Midbrain (tissue), 1 donor: ENCODE measurements at regions not wholly inside any gene's neighbourhood (a gene's known extent, or its start where the extent isn't known, plus 50 kb on each side); places are given as distances from the start of the nearest gene placed in this dataset.

ENCODE experiments used
- DNase-seq: peaks from one replicate; lab custom pipeline; 2025; lab: John Stamatoyannopoulos, UW

DNA sequence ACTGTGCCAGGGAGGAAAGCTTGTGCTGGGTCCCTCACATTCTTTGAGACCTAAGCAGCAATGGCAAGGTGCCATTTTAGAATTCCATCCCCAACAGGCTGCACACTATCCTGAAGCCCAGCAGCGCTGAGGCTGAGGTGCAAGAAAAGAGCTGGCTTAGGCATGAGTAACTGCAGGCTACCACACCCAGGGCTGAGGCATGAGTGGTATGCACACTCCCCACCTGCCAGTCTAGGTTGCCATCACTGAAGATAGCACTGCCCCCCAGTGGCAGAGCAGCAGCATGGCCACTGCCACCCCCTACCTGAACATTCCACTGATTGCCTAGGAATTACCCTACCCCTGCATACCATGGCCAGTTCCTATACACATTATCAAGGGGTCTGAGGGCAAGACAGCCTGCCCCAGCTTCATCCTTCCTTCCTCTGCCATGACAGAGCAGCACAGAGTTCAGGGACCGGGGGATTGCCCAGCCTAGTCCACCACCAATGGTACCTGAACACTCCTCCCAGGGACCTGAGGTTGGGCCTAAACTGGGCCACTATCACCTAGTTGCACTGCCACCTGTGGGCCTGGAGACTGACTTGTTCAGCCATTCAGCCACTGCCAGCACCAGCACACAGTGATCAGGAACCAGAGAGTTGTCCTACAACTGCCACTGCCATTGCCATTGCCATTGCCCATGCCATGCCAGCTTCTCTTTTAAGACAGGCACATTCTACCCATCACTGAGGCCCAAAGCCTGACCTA is 129.8 kb downstream of the SATB1 start:
- DNase-seq: no peak

DNA sequence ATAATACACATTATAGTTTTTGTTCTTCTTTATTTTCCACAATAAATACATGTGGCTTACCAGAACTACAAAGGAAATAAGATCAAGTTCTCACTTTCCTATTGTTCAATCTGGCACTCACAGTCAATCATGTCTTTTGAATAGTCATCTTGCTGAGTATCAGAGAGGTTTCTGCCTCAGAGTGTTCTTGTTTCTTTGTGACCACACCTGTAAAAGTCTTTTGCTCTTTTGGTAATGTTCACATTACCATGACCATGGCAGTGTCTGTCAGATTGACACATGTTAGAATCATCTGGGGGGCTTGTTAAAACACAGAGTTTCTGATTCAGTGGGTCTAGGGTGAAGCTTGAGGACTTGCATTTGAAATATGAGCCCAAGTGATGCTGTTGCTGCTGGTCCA is 135.0 kb downstream of the SATB1 start:
- no peak for DNase-seq

DNA sequence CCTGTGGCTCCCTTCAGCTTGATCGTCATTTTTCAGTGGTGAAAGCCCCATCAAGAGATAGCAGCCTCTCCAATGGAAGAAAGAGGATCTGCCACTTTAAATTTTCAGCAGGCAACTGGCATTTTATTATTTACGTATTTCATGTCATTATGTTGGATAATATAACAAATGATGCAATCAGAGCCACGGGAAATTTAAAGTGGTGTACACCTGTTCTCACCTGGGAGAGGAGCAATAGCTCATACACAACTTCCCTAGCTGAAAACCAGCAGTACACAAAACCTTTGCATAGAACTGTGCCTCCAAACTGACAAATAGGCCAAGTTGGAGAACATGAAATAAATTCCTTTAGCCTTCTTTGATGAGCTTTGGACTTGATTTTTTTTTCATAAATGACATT is 136.9 kb downstream of the SATB1 start:
- DNase-seq: no peak

DNA sequence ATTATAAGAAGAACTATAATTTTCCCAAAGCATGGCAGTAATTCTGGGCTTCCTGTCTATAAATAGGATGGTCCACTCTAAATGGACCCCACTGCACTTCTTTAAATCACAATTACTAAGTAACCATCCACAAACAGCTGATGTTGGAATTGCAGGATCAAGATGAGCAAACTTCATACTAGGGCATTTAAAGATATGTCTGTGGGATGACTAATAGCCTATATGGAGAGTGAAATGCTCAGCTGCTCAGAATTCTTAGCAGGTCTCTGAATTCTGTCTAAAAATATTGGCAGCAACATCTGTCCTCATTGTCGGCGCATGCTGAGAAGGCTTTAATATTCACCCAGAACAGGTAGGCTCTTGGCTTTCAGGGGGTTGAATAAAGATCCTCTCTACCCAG is 140.4 kb downstream of the SATB1 start:
- DNase-seq: no peak

DNA sequence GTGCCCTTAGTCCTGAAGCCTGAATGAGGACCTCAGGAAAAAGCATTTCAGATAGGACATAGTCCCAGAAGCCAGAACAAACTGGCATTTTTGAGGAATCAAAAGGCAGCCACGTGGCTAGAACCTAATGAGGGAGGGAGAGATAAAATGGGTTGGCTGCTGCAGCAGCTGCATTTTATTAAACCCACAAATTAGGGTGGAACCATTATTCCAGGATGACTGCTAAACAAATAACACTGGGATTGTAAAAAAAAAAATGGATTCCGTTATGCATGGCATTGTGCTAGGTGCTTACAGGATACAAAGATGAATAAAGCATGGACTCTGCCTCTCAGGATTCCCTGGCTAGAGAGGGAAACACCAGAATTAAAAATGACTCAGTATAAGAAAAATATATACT is 141.5 kb downstream of the SATB1 start:
- DNase-seq: no peak

DNA sequence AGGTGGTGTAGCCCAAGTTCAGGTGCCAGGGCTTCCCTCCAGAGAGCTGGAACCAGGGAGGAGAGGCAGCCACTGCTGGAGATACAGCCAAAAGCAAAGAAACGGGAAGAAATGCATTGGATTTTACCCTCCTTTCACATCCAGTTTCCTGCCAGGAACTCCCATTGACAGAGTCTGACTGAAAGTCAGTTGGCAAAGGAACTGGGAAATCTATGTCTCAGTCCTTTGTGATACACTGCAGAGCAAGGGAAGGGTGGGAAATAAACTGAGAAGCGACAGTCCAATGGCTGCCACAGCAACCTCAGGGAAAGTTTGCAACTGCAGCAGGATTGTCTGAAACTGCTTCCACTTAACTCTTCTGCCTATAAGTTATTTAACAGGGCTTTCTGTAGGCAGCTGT is 142.6 kb downstream of the SATB1 start:
- DNase-seq: peak; percentile 2

DNA sequence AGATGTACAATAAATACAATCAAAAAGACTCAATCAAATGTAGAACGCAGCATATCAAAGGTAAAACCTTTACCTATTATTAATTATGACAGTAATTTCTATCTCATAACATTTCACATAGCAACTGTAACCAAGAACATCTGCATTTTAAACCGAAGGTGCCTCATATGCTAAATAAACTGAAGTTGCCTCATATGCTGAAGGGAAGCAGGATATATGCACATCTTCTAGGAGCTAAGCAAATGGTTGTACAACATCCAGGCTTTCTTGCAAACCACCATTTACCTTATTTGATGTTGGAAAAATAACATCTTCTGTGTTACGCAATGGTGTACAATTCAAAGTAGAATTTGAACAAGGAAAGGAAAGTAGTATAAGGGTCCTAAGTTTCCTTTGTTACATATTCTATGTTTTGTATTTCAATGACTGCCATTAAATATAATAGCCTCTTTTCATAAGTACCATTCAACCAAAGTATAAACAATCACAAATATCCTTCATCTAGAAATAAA is 145.9 kb downstream of the SATB1 start:
- no peak for DNase-seq

DNA sequence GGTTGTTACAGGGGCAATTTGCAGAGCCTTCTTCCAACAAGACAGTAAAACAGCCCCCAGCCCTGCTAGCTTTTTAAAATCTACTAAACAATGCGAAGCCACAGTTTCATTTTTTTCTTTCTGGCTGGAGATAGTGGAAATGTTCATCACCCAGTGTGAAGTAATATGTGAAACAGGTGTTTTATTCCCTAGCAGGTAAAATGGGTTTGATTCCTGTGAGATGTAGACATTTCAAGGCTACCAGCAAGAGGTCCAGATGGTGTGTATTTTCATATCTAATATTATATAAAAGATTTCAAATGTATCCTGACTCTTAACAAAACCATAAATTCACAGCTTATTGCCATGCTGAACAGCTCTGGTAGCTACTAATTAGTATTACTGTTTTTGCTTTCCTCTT is 160.3 kb downstream of the SATB1 start:
- no peak for DNase-seq

DNA sequence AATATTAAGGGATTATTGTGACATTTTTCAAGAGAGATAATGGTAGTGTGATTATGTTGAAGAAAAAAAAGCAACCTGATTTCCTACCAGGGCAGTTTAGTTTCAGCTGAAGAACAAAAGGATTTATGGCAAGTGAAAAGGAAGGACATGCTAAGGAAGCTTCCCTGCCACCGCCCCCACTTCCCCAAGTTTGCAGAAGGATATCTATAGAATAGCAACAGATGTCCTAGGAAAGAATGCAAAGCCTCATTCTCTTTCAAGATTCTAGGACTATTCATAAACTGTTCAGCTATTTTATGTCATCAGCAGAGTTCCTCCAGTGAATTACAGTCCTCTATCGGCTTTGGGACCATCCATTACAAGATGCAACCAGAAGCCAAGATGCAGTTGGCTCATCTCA is 160.8 kb downstream of the SATB1 start:
- no peak for DNase-seq

DNA sequence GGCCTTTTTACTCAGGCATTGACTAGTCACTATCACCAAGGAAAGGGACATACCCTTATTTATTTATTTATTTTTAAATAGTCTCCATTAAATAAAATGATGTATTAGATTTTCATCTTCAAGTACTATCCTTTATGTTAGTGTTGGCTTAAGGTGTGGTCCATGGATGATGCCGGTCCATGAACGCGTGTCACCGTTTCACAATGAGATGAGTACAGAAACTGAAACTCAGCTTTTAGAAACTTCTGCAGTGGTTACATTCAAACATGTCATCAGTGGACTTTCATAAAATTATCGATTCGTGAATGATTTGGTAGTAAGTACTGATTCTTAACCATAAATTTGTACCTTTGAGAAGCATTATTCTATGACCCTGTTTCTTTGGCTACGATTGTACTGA is 166.6 kb downstream of the SATB1 start:
- no peak for DNase-seq

DNA sequence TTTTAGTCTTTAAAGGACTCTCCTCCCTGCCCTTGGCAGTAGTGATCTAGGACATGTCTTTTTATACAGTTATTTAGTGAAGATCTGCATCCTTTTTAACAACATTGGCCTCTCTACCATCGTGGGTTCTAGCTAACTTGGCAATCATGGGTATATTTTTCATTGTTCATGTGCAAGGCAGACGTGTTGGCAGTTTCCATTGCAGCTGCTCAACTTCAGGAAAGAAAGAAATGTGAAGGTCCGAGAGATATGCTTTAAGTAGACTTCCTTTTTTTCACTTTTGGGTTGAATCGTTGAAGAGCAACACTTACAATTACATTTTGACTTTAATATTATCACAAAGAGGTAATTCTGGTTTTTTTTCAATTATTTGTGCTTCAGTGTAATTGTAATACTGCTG is 172.6 kb downstream of the SATB1 start:
- no peak for DNase-seq

DNA sequence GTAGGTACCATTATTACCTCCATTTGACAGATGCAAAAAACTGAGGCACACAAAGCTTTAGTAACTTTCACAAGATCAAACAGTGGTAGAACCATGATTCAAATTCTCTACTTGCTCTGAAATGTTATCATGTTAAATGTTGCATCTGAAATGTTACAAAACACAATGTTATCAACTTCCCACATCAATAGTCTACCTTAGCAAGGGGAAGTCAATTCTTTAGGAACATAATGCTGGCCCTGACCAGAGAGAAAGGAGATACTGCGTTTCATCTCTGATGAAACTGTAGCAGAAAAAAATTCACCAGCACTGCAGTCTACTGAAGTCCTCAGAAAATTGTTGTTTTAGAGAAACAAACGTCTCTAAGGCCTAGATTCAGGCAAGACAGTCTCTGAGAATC is 174.1 kb downstream of the SATB1 start:
- no peak for DNase-seq

DNA sequence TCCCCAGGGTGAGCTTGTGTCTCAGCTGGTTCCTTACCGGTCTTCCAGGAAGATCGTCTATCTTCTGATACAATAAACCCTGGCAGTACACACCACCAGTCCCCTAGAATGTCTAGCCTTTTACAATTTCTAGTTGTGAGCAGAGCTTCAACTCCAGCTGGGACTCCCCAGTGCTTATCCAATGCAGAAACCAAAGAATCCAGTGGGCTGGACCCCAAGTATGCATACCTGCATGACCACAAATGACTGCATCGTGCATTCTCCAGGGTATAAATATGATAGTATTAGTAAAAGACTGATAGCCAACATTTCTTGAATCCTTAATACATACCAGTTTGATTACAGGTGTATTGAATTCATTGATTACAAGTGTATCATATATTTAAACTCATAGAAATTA is 176.0 kb downstream of the SATB1 start:
- DNase-seq: no peak

DNA sequence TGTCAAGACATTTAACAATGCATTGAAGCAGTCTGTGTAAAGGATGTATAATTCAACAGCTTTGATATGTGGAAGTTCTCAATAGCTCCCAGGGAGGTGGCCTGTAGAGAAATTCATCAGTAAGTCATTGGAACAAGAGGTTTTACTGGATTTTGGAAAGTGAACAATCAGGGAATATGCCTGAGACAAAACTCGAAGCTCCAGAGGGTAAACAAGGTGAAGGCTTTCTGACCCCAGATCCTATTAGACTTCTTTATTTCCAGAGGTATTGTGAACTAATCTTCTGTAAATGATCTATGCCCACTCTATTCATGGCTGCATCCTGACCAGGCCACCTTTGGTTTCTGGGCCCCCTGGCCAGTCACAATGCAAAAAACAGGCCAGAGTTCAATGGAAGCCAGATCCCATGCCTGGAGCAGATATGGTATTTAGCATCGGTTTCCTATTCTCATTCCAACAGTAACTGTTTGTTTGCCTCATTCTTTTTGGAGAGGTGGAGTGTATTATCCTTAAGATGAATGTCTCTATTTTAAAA is 177.3 kb downstream of the SATB1 start:
- DNase-seq: no peak

DNA sequence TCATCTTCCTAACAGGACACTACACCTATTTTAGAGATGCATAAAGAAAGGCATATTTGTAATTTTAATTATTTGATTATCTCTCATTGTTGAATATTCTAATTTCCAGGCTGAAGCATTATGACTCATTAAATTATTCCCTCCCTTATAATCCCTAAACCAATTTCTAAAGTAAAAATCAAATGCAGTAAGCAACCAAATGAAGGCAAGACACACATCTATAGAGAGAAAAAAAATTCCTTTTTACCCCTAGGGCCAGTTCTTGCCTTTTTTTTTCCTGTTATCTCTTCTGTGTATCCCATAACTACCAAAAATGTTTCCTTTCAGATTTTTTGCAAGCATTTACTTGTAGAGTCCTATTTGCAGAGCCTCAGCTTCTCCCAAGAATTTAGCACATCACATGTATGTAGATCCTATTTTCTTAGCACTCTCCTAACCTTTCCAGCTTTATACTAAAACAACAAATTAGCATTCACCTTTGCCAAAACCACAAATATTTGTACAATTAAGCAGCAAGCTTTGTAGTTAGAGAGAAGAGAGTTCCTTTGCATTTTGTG is 177.9 kb downstream of the SATB1 start:
- no peak for DNase-seq

DNA sequence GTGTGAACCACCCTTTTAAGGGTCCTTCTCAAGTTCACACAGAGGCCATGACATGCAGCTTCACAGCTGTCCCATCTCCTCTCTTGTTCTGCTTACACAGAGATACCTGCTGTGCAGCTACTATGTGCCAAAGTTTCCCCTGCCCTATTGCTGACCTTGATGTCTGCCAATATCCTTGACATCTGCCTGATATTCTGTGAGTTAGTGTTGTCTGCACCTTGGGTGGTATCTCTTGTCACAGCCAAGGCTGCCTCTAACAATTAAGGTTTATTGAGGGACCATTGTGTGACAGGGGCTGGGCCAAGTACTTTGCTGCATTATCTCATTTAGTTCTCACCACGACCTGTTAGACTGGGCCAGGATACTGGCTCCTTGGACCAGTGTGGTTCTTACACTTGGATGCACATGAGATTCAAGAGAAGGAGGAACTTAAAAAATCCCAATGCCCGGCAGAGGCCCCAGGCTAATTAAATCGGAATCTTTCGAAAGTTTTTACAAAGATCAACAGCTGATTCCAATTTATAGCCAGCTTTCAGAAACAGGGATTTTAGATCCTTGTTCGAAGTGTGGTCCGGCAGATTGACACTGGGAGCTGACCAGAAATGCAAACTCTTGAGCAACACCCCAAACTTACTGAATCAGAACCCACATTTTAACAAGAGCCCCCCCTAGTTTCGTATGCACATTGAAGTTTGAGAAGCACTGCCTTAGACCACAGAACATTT is 178.6 kb downstream of the SATB1 start:
- DNase-seq: no peak

DNA sequence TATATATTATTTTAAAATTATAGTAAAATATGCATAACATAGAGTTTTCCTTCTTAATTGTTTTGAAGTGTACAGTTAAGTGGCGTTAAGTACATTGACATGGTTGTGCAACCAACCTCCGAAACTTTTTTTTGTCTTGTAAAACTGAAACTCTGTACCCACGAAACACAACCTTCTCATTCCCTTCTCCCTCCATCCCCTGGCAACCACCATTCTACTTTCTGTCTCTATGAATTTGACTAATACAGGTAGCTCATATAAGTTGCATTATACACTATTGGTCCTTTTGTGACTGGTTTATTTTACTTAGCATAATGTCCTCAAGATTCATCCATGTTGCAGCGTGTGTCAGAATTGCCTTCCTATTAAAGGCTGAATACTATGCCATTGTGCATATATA is 179.4 kb downstream of the SATB1 start:
- DNase-seq: no peak

DNA sequence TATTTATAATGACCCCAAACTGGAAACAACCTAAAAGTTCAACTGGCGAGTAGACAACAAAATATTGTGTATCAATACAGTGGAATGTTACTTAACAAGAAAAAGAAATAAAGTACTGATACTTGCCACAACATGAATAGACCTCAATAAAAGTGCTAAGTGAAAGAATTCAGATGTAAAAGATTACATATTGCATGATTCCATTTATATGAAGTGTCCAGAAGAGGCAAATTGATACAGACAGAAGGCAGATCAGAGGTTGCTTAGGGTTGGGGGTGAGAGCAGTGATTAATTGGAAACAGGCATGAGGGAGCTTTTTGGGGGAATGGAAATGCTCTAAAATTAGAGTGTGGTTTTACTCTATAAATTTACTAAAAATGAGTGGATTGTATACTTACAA is 183.3 kb downstream of the SATB1 start:
- DNase-seq: no peak

DNA sequence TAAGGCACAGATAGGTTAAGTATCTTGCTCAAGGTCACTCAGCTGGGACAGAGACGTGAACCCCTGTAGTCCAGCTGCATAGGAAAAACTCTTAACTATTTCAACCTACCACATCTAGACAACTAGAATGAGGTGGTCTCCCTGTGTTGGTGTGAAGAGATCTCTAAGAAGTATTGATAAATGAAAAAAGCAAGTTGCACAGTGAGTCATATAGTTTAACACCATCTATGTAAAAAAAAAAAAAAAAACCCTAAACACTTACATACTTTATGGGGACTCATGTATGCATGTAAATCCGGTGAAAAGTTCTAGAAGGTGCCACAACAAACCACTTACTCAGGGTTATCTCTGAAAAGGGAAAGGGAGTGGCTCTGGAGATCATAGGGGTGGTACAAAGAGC is 185.5 kb downstream of the SATB1 start:
- DNase-seq: no peak

DNA sequence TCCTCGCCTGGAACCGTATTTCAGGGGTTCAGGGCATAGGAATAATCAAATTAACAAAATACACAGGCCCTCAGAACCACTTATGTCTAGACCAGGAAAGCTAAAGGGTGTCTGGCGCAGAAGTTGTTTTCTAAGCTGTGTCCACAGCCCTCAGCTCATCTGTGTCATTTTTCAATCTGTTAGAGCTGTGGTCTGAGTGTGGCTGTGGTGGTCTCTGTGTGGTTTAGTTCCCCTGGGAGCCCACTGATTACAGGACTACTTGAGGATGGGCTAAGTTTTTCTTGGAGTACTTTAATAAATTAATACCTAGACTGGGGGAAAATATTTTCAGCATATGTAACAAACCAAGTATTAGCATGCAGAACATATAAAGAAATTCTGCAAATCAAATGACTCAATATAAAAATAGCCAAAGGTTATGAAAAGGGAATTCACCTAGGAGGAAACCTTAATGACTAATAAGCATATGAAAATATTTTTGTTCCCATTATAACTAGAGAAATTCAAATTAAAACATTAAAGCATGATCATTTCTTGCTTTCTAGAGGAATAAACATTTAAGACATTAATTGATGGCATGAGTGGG is 186.3 kb downstream of the SATB1 start:
- DNase-seq: no peak

DNA sequence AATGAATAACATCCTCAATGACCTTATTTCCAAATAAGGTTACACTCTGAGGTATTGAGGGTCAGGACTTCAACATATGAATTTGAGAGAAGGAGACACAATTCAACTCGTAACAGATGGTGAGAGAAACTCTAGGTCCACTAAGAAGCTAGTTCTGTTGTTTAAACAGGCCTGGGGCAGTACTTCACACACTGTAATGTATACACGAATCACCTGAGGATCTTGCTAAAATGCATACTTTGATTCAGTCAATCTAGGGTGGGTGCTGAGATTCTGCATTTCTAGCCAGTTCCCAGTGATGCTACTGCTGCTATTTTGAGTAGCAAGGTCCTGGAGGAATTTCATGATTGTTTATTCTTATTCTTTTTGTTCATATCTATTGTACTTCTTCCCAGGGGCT is 186.8 kb downstream of the SATB1 start:
- no peak for DNase-seq

DNA sequence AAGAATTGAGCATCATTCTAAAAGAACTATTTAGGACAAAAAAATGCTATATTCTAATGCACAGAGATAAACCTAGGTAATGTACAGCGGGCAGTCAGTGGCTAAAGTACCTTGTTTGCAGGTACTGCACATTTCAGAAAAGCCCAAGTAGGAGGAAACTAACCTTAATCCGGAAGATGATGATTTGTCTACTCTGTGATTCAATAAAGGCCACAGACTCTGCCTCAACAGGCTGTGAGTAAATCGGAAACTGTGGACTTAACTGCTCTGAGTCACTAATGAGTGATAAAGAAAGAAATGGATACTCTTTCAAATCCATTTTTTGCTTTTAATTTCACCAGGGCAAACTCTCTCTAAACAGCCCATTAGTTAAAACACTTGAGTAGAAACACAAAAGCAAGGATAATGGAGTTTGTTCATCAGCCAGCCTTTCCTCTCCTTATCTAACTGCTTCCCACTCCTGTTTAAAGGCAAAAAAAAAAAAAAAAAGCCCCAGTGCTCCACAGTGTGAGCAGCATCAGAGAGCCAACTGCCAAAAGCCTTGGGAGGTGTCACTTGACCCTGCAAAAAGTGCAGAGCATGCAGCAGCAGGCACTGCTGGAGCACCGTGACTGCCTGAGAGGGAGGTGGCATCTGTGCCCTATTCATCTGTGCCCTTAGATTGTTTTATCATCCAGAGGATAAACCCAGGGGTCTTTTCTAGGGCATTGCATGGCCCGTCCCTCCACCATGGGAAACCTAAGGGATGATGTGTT is 187.7 kb downstream of the SATB1 start:
- DNase-seq: no peak
